Liver (tissue), 3 donors: ENCODE measurements at regions not wholly inside any gene's neighbourhood (a gene's known extent, or its start where the extent isn't known, plus 50 kb on each side); places are given as distances from the start of the nearest gene placed in this dataset.

Source experiments
- CTCF ChIP-seq: fragments of 150-350 bp; IDR thresholded peaks from 2 replicates; pipeline ENCODE4 v1.5.1; 2017; ENCODE audit warnings: improper control_type of control experiment, low read depth, low read length; ENCODE audit not compliant: missing input control
- FOXA1 ChIP-seq: IDR thresholded peaks from 2 replicates; pipeline ENCODE4 v1.6.1; 2016; ENCODE audit warnings: antibody characterized with exemption
- JUND ChIP-seq, 2 donors: IDR thresholded peaks; 2 replicates each; pipeline ENCODE4 v1.6.1; 2016; ENCODE audit warnings: antibody characterized with exemption in 2 of 2
- RAD21 ChIP-seq, 2 donors: IDR thresholded peaks; 2 replicates each; pipeline ENCODE4 v1.6.1; 2016; ENCODE audit warnings: antibody characterized with exemption in 2 of 2, mild to moderate bottlenecking in 2 of 2
- REST ChIP-seq: IDR thresholded peaks from 2 replicates; pipeline ENCODE4 v1.6.1; 2016; ENCODE audit warnings: antibody characterized with exemption, mild to moderate bottlenecking
- SP1 ChIP-seq: IDR thresholded peaks from 2 replicates; pipeline ENCODE4 v1.6.1; 2018; ENCODE audit warnings: antibody characterized with exemption, mild to moderate bottlenecking
- TAF1 ChIP-seq: conservative IDR thresholded peaks from 2 replicates; pipeline ENCODE4 v1.6.1; 2016; ENCODE audit warnings: antibody characterized with exemption, mild to moderate bottlenecking
- YY1 ChIP-seq: IDR thresholded peaks from 2 replicates; pipeline ENCODE4 v1.6.1; 2016; ENCODE audit warnings: antibody characterized with exemption, mild to moderate bottlenecking
- TF ChIP-seq, protein P1 (sequence below): IDR thresholded peaks from 2 replicates; pipeline ENCODE4 v1.6.1; 2016; ENCODE audit warnings: antibody characterized with exemption
- TF ChIP-seq, protein P2 (sequence below): IDR thresholded peaks from 2 replicates; pipeline ENCODE4 v1.6.1; 2016; ENCODE audit warnings: antibody characterized with exemption
- TF ChIP-seq, protein P3 (sequence below): IDR thresholded peaks from 2 replicates; pipeline ENCODE4 v1.6.1; 2016; ENCODE audit warnings: antibody characterized with exemption
- donor health status: healthy.
- donor health status: healthy.

GRCh38 chr10:80896959-80897358, 359.3 kb downstream of the SH2D4B start:
- TF ChIP-seq RAD21 (IDR thresholded peaks at IDR 0.05) = no peak
- no peak for TF ChIP-seq CTCF
- peak; percentile 33 for TF ChIP-seq REST
- peak; percentile 40 for TF ChIP-seq YY1
- TF ChIP-seq, protein P1, sequence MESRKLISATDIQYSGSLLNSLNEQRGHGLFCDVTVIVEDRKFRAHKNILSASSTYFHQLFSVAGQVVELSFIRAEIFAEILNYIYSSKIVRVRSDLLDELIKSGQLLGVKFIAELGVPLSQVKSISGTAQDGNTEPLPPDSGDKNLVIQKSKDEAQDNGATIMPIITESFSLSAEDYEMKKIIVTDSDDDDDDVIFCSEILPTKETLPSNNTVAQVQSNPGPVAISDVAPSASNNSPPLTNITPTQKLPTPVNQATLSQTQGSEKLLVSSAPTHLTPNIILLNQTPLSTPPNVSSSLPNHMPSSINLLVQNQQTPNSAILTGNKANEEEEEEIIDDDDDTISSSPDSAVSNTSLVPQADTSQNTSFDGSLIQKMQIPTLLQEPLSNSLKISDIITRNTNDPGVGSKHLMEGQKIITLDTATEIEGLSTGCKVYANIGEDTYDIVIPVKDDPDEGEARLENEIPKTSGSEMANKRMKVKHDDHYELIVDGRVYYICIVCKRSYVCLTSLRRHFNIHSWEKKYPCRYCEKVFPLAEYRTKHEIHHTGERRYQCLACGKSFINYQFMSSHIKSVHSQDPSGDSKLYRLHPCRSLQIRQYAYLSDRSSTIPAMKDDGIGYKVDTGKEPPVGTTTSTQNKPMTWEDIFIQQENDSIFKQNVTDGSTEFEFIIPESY = peak; percentile 50
- TF ChIP-seq SP1 = no peak
- peak in 1 of 2 donors; percentile 69 for TF ChIP-seq JUND (IDR thresholded peaks at IDR 0.05)
- TF ChIP-seq, protein P2, sequence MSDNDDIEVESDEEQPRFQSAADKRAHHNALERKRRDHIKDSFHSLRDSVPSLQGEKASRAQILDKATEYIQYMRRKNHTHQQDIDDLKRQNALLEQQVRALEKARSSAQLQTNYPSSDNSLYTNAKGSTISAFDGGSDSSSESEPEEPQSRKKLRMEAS = peak; percentile 28
- no peak for TF ChIP-seq FOXA1
- no peak for TF ChIP-seq TAF1
- TF ChIP-seq, protein P3, sequence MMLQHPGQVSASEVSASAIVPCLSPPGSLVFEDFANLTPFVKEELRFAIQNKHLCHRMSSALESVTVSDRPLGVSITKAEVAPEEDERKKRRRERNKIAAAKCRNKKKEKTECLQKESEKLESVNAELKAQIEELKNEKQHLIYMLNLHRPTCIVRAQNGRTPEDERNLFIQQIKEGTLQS = no peak
